GM12801 (cell line): ENCODE measurements at regions not wholly inside any gene's neighbourhood (a gene's known extent, or its start where the extent isn't known, plus 50 kb on each side); places are given as distances from the start of the nearest gene placed in this dataset.

Source experiments
- TF ChIP-seq, protein P1 (sequence below): IDR thresholded peaks from one replicate; pipeline ENCODE4 v1.5.1; 2011; ENCODE audit warnings: control low read depth; ENCODE audit not compliant: insufficient read length; ENCODE audit errors: extremely low read depth

DNA sequence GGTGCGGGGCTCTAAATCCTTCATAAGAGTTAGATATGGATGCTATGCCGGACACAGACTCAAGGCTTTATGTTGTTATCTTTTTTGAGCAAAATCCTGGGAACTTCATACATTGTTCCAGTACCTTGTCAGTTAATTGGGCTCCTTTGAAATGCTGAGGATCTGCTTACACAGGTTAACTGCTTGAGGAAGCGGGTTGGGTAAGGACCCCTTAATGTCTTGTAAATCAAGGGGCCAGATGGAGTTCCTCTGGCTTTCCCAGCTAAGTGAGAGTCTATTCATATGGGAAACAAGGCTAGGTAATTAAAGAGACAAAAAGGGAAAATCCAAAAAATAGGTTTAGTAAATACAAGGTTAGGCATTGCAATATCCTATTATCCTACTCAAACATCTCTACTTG lies 141.5 kb downstream of the OR2B2 start:
- TF ChIP-seq, protein P1, sequence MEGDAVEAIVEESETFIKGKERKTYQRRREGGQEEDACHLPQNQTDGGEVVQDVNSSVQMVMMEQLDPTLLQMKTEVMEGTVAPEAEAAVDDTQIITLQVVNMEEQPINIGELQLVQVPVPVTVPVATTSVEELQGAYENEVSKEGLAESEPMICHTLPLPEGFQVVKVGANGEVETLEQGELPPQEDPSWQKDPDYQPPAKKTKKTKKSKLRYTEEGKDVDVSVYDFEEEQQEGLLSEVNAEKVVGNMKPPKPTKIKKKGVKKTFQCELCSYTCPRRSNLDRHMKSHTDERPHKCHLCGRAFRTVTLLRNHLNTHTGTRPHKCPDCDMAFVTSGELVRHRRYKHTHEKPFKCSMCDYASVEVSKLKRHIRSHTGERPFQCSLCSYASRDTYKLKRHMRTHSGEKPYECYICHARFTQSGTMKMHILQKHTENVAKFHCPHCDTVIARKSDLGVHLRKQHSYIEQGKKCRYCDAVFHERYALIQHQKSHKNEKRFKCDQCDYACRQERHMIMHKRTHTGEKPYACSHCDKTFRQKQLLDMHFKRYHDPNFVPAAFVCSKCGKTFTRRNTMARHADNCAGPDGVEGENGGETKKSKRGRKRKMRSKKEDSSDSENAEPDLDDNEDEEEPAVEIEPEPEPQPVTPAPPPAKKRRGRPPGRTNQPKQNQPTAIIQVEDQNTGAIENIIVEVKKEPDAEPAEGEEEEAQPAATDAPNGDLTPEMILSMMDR = no peak

DNA sequence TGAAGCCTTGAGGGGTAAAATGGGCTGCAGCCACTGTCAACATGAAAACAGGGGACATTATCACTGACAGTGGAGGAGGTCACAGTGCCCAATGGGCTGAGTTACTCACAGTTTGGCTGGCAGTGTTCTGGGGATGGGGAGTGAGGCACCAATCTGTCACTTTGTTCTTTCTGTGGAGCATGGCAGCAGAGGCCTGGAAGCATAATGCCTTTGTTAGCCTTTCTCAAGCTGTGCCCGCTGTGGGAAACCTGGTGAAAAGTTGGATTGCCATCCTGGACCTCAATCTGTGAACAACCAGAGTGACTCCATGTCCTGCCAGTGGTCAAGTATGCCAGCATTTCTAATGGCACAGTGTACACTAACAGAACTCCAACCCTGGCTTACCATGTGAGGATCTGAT lies 143.6 kb downstream of the OR2B2 start:
- TF ChIP-seq, protein P1 = no peak

DNA sequence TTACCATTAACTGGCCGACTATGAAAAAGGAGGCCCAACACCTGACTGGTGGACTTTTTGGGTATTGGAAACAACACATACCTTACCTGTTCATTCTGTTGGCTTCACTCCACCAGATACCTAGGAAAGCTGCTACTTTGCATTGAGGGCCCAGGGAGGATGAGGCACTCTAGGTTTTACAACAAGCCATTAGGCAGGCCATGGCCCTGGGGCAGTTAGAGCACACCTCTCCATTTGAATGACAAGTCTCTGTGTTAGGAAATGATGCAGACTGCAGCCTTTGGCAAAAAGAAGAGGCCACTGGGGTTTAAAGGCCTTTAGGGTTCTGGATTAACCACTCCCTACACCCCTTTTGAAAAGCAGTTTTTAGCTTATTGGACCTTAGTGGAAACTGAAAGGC lies 144.3 kb downstream of the OR2B2 start:
- TF ChIP-seq, protein P1 = no peak

DNA sequence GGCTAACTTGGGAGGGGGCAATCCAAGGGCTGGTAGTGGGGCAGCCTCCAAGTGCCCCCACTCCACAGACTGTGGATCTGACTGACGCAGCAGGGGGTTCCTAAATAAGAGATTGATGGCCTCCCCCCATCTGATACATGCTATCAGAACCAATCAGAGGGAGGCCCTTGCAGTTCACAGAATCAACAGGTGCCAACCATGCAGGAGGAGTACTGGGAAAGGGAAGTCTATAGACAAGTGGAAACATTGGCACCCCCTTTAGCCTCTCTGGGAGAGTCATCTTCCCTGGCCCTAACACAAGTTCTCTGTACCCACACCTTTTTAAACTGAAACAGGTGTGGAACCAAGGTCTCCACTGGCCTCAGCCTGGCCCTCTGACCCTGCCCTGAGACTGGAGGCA lies 145.8 kb downstream of the OR2B2 start:
- TF ChIP-seq, protein P1 = no peak

DNA sequence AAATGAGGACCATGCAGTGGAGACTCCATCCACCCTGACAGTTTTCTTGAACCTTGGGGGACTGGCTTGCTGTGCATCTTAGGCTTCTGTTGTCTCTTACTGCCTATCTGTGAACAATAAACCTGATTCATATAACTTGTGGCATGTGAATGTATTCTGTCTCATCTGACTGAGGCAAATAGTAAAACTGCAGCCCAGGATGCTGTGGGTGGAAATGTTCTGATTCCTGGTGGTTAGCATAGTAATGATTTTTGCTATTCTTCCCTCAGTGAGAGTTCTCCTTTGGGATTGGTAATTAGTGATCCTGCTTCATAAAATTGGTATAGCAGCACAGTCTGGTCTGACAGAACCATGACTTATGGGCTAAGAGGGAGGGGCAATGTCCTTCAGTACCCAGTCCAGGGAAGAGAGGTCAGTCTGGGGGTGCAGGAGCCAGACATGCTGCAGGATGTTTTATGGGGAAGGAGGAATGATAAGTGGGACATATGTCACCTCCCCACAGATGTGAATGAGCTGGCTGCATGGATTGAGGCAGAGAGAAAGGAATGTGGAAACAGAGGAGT lies 147.1 kb downstream of the OR2B2 start:
- TF ChIP-seq, protein P1 = no peak

DNA sequence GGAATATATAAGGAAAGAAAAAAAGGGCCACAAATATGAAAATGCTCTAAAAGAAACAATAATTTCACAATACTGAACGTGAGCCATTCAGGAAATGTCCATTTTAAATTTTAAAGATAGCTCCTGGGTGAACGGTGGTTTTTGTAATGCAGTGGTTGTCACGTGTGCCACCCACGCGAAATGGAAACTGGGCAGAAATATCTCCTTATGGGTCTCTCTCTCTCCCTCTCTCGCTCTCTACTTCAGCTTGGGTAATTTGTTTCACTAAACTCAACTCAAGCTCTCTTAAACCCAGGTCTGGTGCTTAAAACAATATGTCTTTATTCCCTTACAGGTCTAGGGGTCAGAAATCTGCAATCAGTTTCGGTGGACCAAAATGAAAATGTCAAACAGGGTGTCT lies 150.8 kb downstream of the OR2B2 start:
- TF ChIP-seq, protein P1 = no peak

DNA sequence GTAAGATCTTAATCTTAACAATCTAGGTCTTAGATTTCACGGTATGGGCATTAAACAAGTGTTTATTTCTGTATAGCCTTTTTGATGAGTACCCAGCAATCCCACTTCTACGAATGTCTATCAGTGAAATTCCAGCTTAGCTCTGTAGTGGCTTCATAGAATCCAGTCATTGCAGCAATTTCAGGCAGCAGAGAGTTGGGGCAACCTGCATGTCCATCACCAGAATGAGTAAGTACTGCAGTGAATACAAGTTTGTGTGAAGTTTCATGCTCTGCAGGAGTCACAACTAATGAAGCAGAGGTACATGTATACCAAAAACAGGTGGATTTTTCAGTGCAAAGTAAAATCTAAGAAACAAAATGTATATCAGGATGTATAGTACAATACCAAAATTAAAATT lies 151.7 kb downstream of the OR2B2 start:
- TF ChIP-seq, protein P1 = no peak
